HEK293 (cell line): ENCODE measurements at regions not wholly inside any gene's neighbourhood (a gene's known extent, or its start where the extent isn't known, plus 50 kb on each side); places are given as distances from the start of the nearest gene placed in this dataset.

Experiments used
- CTCF ChIA-PET: fragments of 350-600 bp; formaldehyde crosslinking; extraction: SDS; loops from one replicate; lab custom pipeline; 2021; ENCODE audit warnings: antibody characterized with exemption; lab: Yijun Ruan, JAX
- POLR2A ChIA-PET: fragments of 300-600 bp; formaldehyde crosslinking; extraction: SDS; loops from one replicate; lab custom pipeline; 2020; ENCODE audit warnings: antibody characterized with exemption, inconsistent platforms; lab: Yijun Ruan, JAX
- H3K27ac ChIP-seq: fragments of 200-500 bp; sonication (Bioruptor generic); 2 replicates; pipeline ENCODE4 v1.5.1; 2014; ENCODE audit warnings: low read depth, low read length, control low read depth, inconsistent platforms; ENCODE audit errors: extremely low read depth
- H3K36me3 ChIP-seq, 2 experiments: fragments of 200-500 bp in 1 of 2; sonication (Bioruptor generic) in 1 of 2; 1 replicate in 1 of 2; 2 replicates in 1 of 2; pipeline ENCODE4 v1.5.1; 2014 to 2017; ENCODE audit warnings: inconsistent platforms in 2 of 2, low read length in 2 of 2; ENCODE audit not compliant: control insufficient read depth in 2 of 2, insufficient read depth in 1 of 2
- H3K4me1 ChIP-seq: fragments of 200-500 bp; sonication (Bioruptor generic); 2 replicates; pipeline ENCODE4 v1.5.1; 2014; ENCODE audit warnings: mild to moderate bottlenecking, low read length, inconsistent platforms; ENCODE audit not compliant: control insufficient read depth, insufficient read depth
- H3K4me3 ChIP-seq: 2 replicates; pipeline ENCODE4 v1.5.1; 2011; ENCODE audit warnings: low read depth, mild to moderate bottlenecking, control low read depth, low read length, moderate library complexity
- H3K9me3 ChIP-seq: fragments of 200-500 bp; sonication (Bioruptor generic); 2 replicates; pipeline ENCODE4 v1.5.1; 2014; ENCODE audit warnings: low read depth, low read length, inconsistent platforms; ENCODE audit not compliant: control insufficient read depth, insufficient read depth
- KLF16 ChIP-seq: fragments of 450-650 bp; formaldehyde crosslinking; IDR thresholded peaks from 2 replicates; pipeline ENCODE4 v1.5.1; 2017; ENCODE audit warnings: missing biosample characterization, missing genetic modification characterization
- OSR2 ChIP-seq: fragments of 450-650 bp; formaldehyde crosslinking; IDR thresholded peaks from 2 replicates; pipeline ENCODE4 v1.5.1; 2016; ENCODE audit warnings: missing biosample characterization, missing genetic modification characterization
- ZBTB17 ChIP-seq: fragments of 450-650 bp; formaldehyde crosslinking; IDR thresholded peaks from 2 replicates; pipeline ENCODE4 v1.5.1; 2016; ENCODE audit warnings: missing biosample characterization, missing genetic modification characterization
- ZNF211 ChIP-seq: fragments of 450-650 bp; formaldehyde crosslinking; IDR thresholded peaks from 2 replicates; pipeline ENCODE4 v1.5.1; 2016; ENCODE audit warnings: low read depth, missing biosample characterization, missing genetic modification characterization
- ZNF214 ChIP-seq: fragments of 450-650 bp; formaldehyde crosslinking; IDR thresholded peaks from 2 replicates; pipeline ENCODE4 v1.5.1; 2017; ENCODE audit warnings: missing biosample characterization, mild to moderate bottlenecking, missing genetic modification characterization, borderline replicate concordance
- ZNF223 ChIP-seq: fragments of 450-650 bp; formaldehyde crosslinking; IDR thresholded peaks from 2 replicates; pipeline ENCODE4 v1.5.1; 2016; ENCODE audit warnings: missing biosample characterization, missing genetic modification characterization
- ZNF24 ChIP-seq: fragments of 450-650 bp; formaldehyde crosslinking; IDR thresholded peaks from 2 replicates; pipeline ENCODE4 v1.5.1; 2016; ENCODE audit warnings: missing biosample characterization, missing genetic modification characterization
- ZNF391 ChIP-seq: fragments of 450-650 bp; formaldehyde crosslinking; IDR thresholded peaks from 2 replicates; pipeline ENCODE4 v1.5.1; 2016; ENCODE audit warnings: low read depth, missing biosample characterization, missing genetic modification characterization, borderline replicate concordance
- ZNF423 ChIP-seq: fragments of 450-650 bp; formaldehyde crosslinking; IDR thresholded peaks from 2 replicates; pipeline ENCODE4 v1.5.1; 2016; ENCODE audit warnings: missing biosample characterization, missing genetic modification characterization
- ZNF629 ChIP-seq: fragments of 450-650 bp; formaldehyde crosslinking; IDR thresholded peaks from 2 replicates; pipeline ENCODE4 v1.5.1; 2017; ENCODE audit warnings: missing biosample characterization, missing genetic modification characterization
- ZNF768 ChIP-seq: fragments of 450-650 bp; formaldehyde crosslinking; IDR thresholded peaks from 2 replicates; pipeline ENCODE4 v1.5.1; 2018; ENCODE audit warnings: missing biosample characterization, mild to moderate bottlenecking, missing genetic modification characterization
- ZNF785 ChIP-seq: fragments of 450-650 bp; formaldehyde crosslinking; IDR thresholded peaks from 2 replicates; pipeline ENCODE4 v1.5.1; 2016; ENCODE audit warnings: missing biosample characterization, missing genetic modification characterization
- TF ChIP-seq, protein P1 (sequence below): fragments of 450-650 bp; formaldehyde crosslinking; IDR thresholded peaks from 2 replicates; pipeline ENCODE4 v1.5.1; 2016; ENCODE audit warnings: missing biosample characterization, missing genetic modification characterization, borderline replicate concordance
- TF ChIP-seq, protein P2 (sequence below): fragments of 450-650 bp; formaldehyde crosslinking; IDR thresholded peaks from 2 replicates; pipeline ENCODE4 v1.5.1; 2016; ENCODE audit warnings: missing biosample characterization, missing genetic modification characterization
- TF ChIP-seq, protein P3 (sequence below): fragments of 450-650 bp; formaldehyde crosslinking; IDR thresholded peaks from 2 replicates; pipeline ENCODE4 v1.5.1; 2016; ENCODE audit warnings: missing biosample characterization, missing genetic modification characterization
- TF ChIP-seq, protein P4 (sequence below): fragments of 450-650 bp; formaldehyde crosslinking; IDR thresholded peaks from 2 replicates; pipeline ENCODE4 v1.5.1; 2016; ENCODE audit warnings: missing biosample characterization, missing genetic modification characterization, low read depth
- TF ChIP-seq, protein P5 (sequence below): fragments of 450-650 bp; formaldehyde crosslinking; IDR thresholded peaks from 2 replicates; pipeline ENCODE4 v1.5.1; 2016; ENCODE audit warnings: missing biosample characterization, missing genetic modification characterization
- TF ChIP-seq, protein P6 (sequence below): fragments of 450-650 bp; formaldehyde crosslinking; IDR thresholded peaks from 2 replicates; pipeline ENCODE4 v1.5.1; 2017; ENCODE audit warnings: missing biosample characterization, missing genetic modification characterization

DNA sequence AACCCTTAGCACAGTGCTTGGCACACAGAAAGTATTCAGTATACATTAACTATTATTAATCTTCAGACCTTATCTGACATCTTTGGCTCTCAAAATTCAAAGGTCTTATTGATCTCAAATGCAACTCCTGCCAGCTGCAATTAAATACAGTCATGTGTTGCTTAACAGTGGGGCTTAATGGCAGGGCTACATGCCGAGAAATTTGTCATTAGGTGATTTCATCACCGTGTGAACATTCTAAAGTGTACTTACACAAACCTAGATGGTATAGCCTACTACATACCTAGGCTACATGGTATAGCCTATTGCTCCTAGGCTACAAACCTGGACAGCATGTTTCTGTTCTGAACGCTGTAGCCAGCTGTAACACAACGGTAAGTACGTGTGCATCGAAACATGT is 156.3 kb upstream of the TMCC3 start:
- H3K9me3 ChIP-seq = no peaks in the 10 kb centered on the region
- no peaks in the 10 kb centered on the region for H3K4me1 ChIP-seq
- H3K4me3 ChIP-seq = no peak overlapping the region
- CTCF ChIA-PET = interaction anchor here (0.7 kb wide), 1 partner anchor 44 kb away, joined by 3 read pairs; no protein-coding TSS in a partner anchor
- no peak overlapping the region for H3K27ac ChIP-seq
- peak; percentile 70 for TF ChIP-seq ZNF211 (tag by site-specific recombination)
- TF ChIP-seq, protein P1, sequence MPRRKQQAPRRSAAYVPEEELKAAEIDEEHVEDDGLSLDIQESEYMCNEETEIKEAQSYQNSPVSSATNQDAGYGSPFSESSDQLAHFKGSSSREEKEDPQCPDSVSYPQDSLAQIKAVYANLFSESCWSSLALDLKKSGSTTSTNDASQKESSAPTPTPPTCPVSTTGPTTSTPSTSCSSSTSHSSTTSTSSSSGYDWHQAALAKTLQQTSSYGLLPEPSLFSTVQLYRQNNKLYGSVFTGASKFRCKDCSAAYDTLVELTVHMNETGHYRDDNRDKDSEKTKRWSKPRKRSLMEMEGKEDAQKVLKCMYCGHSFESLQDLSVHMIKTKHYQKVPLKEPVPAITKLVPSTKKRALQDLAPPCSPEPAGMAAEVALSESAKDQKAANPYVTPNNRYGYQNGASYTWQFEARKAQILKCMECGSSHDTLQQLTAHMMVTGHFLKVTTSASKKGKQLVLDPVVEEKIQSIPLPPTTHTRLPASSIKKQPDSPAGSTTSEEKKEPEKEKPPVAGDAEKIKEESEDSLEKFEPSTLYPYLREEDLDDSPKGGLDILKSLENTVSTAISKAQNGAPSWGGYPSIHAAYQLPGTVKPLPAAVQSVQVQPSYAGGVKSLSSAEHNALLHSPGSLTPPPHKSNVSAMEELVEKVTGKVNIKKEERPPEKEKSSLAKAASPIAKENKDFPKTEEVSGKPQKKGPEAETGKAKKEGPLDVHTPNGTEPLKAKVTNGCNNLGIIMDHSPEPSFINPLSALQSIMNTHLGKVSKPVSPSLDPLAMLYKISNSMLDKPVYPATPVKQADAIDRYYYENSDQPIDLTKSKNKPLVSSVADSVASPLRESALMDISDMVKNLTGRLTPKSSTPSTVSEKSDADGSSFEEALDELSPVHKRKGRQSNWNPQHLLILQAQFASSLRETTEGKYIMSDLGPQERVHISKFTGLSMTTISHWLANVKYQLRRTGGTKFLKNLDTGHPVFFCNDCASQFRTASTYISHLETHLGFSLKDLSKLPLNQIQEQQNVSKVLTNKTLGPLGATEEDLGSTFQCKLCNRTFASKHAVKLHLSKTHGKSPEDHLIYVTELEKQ (tag by site-specific recombination) = no peak
- TF ChIP-seq, protein P2, sequence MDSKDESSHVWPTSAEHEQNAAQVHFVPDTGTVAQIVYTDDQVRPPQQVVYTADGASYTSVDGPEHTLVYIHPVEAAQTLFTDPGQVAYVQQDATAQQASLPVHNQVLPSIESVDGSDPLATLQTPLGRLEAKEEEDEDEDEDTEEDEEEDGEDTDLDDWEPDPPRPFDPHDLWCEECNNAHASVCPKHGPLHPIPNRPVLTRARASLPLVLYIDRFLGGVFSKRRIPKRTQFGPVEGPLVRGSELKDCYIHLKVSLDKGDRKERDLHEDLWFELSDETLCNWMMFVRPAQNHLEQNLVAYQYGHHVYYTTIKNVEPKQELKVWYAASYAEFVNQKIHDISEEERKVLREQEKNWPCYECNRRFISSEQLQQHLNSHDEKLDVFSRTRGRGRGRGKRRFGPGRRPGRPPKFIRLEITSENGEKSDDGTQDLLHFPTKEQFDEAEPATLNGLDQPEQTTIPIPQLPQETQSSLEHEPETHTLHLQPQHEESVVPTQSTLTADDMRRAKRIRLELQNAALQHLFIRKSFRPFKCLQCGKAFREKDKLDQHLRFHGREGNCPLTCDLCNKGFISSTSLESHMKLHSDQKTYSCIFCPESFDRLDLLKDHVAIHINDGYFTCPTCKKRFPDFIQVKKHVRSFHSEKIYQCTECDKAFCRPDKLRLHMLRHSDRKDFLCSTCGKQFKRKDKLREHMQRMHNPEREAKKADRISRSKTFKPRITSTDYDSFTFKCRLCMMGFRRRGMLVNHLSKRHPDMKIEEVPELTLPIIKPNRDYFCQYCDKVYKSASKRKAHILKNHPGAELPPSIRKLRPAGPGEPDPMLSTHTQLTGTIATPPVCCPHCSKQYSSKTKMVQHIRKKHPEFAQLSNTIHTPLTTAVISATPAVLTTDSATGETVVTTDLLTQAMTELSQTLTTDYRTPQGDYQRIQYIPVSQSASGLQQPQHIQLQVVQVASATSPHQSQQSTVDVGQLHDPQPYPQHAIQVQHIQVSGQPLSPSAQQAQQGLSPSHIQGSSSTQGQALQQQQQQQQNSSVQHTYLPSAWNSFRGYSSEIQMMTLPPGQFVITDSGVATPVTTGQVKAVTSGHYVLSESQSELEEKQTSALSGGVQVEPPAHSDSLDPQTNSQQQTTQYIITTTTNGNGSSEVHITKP (tag by site-specific recombination) = peak; percentile 56
- no peaks in the 10 kb centered on the region for H3K36me3 ChIP-seq
- POLR2A ChIA-PET = no interaction called here

DNA sequence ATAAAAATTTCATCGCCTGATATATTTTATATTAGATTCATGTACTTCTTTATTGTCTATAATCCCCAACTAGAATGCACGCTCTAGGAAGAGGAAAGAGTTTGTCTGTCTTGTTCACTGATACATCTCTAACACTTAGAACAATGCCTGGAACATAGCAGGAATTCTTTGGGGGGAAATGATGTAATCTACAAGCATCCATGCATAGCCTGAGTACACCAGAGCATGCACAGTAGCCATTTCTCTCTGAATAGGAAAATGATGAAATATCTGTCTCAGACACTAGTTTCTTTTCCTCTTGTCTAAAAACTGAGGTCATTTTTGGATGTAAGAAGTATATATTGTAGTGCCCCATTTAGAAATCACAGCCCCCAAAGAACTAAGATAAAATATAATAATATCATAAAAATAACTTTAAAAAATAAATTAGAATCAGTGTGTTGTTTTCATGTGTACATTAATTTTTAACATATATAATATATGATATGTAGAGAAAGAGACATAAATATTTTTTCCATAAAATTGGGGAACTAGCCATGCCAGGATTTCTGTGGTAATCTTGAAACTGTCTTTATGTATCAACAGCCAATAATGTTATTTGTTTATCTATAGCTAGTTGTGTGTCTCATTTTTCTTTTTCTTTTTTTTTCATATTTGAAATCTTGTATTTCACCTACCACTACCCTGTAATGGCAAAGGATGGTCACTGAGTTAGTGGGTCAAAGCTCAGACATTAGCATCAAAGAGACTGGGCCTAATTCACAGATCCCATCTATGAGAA is 155.6 kb upstream of the TMCC3 start:
- ChIA-PET CTCF (interaction anchor here (0.5 to 0.7 kb wide), 2 partner anchors 40 to 43 kb away, joined by 3 to 4 read pairs; no protein-coding TSS in a partner anchor), POLR2A (no interaction called here)
- Histone ChIP-seq H3K4me1 (no peaks in the 10 kb centered on the region), H3K4me3 (no peak overlapping the region), H3K27ac (no peak overlapping the region), H3K9me3 (no peaks in the 10 kb centered on the region), H3K36me3 (no peaks in the 10 kb centered on the region)
- no peak for TF ChIP-seq ZNF223
- TF ChIP-seq ZNF768 (tag by site-specific recombination) = no peak
- no peak for TF ChIP-seq ZNF629 (tag by site-specific recombination)
- no peak for TF ChIP-seq KLF16
- TF ChIP-seq, protein P3, sequence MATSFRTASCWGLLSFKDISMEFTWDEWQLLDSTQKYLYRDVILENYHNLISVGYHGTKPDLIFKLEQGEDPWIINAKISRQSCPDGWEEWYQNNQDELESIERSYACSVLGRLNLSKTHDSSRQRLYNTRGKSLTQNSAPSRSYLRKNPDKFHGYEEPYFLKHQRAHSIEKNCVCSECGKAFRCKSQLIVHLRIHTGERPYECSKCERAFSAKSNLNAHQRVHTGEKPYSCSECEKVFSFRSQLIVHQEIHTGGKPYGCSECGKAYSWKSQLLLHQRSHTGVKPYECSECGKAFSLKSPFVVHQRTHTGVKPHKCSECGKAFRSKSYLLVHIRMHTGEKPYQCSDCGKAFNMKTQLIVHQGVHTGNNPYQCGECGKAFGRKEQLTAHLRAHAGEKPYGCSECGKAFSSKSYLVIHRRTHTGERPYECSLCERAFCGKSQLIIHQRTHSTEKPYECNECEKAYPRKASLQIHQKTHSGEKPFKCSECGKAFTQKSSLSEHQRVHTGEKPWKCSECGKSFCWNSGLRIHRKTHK (tag by site-specific recombination) = peak; percentile 79; the same call in 1 of the 2 replicates
- TF ChIP-seq ZNF24 (tag by site-specific recombination) = no peak
- TF ChIP-seq, protein P4, sequence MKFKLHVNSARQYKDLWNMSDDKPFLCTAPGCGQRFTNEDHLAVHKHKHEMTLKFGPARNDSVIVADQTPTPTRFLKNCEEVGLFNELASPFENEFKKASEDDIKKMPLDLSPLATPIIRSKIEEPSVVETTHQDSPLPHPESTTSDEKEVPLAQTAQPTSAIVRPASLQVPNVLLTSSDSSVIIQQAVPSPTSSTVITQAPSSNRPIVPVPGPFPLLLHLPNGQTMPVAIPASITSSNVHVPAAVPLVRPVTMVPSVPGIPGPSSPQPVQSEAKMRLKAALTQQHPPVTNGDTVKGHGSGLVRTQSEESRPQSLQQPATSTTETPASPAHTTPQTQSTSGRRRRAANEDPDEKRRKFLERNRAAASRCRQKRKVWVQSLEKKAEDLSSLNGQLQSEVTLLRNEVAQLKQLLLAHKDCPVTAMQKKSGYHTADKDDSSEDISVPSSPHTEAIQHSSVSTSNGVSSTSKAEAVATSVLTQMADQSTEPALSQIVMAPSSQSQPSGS (tag by site-specific recombination) = peak; percentile 78
- TF ChIP-seq, protein P5, sequence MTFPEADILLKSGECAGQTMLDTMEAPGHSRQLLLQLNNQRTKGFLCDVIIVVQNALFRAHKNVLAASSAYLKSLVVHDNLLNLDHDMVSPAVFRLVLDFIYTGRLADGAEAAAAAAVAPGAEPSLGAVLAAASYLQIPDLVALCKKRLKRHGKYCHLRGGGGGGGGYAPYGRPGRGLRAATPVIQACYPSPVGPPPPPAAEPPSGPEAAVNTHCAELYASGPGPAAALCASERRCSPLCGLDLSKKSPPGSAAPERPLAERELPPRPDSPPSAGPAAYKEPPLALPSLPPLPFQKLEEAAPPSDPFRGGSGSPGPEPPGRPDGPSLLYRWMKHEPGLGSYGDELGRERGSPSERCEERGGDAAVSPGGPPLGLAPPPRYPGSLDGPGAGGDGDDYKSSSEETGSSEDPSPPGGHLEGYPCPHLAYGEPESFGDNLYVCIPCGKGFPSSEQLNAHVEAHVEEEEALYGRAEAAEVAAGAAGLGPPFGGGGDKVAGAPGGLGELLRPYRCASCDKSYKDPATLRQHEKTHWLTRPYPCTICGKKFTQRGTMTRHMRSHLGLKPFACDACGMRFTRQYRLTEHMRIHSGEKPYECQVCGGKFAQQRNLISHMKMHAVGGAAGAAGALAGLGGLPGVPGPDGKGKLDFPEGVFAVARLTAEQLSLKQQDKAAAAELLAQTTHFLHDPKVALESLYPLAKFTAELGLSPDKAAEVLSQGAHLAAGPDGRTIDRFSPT (tag by site-specific recombination) = no peak
- no peak for TF ChIP-seq ZNF785 (tag by site-specific recombination)
- TF ChIP-seq, protein P6, sequence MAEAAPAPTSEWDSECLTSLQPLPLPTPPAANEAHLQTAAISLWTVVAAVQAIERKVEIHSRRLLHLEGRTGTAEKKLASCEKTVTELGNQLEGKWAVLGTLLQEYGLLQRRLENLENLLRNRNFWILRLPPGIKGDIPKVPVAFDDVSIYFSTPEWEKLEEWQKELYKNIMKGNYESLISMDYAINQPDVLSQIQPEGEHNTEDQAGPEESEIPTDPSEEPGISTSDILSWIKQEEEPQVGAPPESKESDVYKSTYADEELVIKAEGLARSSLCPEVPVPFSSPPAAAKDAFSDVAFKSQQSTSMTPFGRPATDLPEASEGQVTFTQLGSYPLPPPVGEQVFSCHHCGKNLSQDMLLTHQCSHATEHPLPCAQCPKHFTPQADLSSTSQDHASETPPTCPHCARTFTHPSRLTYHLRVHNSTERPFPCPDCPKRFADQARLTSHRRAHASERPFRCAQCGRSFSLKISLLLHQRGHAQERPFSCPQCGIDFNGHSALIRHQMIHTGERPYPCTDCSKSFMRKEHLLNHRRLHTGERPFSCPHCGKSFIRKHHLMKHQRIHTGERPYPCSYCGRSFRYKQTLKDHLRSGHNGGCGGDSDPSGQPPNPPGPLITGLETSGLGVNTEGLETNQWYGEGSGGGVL = peak; percentile 85
- TF ChIP-seq ZNF214 (tag by site-specific recombination) = no peak
- TF ChIP-seq ZBTB17 = 0 out of 2 replicates have a peak, but pooled peaks have one; percentile 27
- peak; percentile 42; the same call in 1 of the 2 replicates for TF ChIP-seq OSR2 (tag by site-specific recombination)
- TF ChIP-seq ZNF391 (tag by site-specific recombination) = no peak
- TF ChIP-seq ZNF423 = no peak
